Small intestine (tissue), 7 donors: ENCODE measurements at regions not wholly inside any gene's neighbourhood (a gene's known extent, or its start where the extent isn't known, plus 50 kb on each side); places are given as distances from the start of the nearest gene placed in this dataset.

Experiments
- DNase-seq, 2 donors: peaks; one replicate each; pipeline versions ENCODE4 v3.0.0 to v3.0.0-alpha.2; 2013
- FAIRE-seq: peaks from 2 replicates; lab custom pipeline; 2012; peaks lifted over from hg19 to GRCh38; lab: Jason Lieb, UNC
- H3K27ac ChIP-seq, 3 donors: one replicate each; pipeline ENCODE4 v1.5.1; 2013; ENCODE audit warnings: low read length in 2 of 3, mild to moderate bottlenecking in 2 of 3, control low read depth in 1 of 3, inconsistent platforms in 1 of 3, low read depth in 1 of 3, moderate library complexity in 1 of 3
- H3K27me3 ChIP-seq, 3 donors: one replicate each; pipeline ENCODE4 v1.6.1; 2013; ENCODE audit warnings: low read length in 3 of 3, inconsistent platforms in 1 of 3; ENCODE audit not compliant: control insufficient read depth in 3 of 3, insufficient read depth in 3 of 3
- H3K36me3 ChIP-seq, 3 donors: one replicate each; pipeline ENCODE4 v1.6.1; 2013; ENCODE audit warnings: low read length in 3 of 3, inconsistent platforms in 1 of 3, low read depth in 1 of 3, mild to moderate bottlenecking in 1 of 3, moderate library complexity in 1 of 3; ENCODE audit not compliant: control insufficient read depth in 3 of 3, insufficient read depth in 2 of 3
- H3K4me1 ChIP-seq, 3 donors: one replicate each; pipeline ENCODE4 v1.6.1; 2013; ENCODE audit warnings: low read length in 2 of 3, inconsistent platforms in 1 of 3, low read depth in 1 of 3, mild to moderate bottlenecking in 1 of 3, moderate library complexity in 1 of 3; ENCODE audit not compliant: control insufficient read depth in 3 of 3, insufficient read depth in 2 of 3
- H3K4me3 ChIP-seq, 3 donors: one replicate each; pipeline ENCODE4 v1.5.1; 2013; ENCODE audit warnings: low read length in 3 of 3, control low read depth in 1 of 3, inconsistent platforms in 1 of 3, low read depth in 1 of 3, mild to moderate bottlenecking in 1 of 3, moderate library complexity in 1 of 3
- H3K9me3 ChIP-seq, 2 donors: one replicate each; pipeline ENCODE4 v1.6.1; 2013; ENCODE audit warnings: low read depth in 1 of 2, low read length in 1 of 2; ENCODE audit not compliant: control insufficient read depth in 2 of 2, insufficient read depth in 1 of 2
- WGBS, 3 donors: extraction: QIAGEN DNeasy Blood & Tissue Kit; methylation state at CpG; one replicate each; pipeline ENCODE4 v1.1.7; 2013; 5-methylcytosine and 5-hydroxymethylcytosine counted together
- donor health status: healthy with polysubstance abuse.
- donor health status: control.
- donor health status: control.
- donor health status: Bipolar disorder and iron deficiency.
- donor health status: healthy.

GRCh38 chr3:76958861-76959260 lies 81.0 kb upstream of the ROBO2 start:
- H3K36me3 ChIP-seq = no peaks in the 10 kb centered on the region
- no peak overlapping the region for H3K27ac ChIP-seq
- WGBS, 3 donors = 84 to 100% (median 91%) methylated on average over 1 of the region's 1 CpG
- no peak overlapping the region for H3K4me3 ChIP-seq
- H3K9me3 ChIP-seq = no peaks in the 10 kb centered on the region
- no peaks in the 10 kb centered on the region for H3K27me3 ChIP-seq
- DNase-seq = no peak
- H3K4me1 ChIP-seq = no peaks in the 10 kb centered on the region
- FAIRE-seq = no peak

- Histone ChIP-seq H3K27ac (no peak overlapping the region), H3K4me1 (peaks cover 0 to 9% (median 0%) of the 10 kb centered on the region in 3 donors), H3K27me3 (no peaks in the 10 kb centered on the region), H3K36me3 (no peaks in the 10 kb centered on the region), H3K4me3 (no peak overlapping the region), H3K9me3 (no peaks in the 10 kb centered on the region)
- WGBS, 3 donors = 54 to 72% (median 59%) methylated on average over 4 of the region's 4 CpGs
- no peak for FAIRE-seq
- DNase-seq = peak in 1 of 2 donors; percentile 19
Measured at GRCh38 chr3:76961284-76961683, 78.6 kb upstream of the ROBO2 start.

GRCh38 chr3:76965122-76965725 lies 74.7 kb upstream of the ROBO2 start:
- no peaks in the 10 kb centered on the region for H3K27me3 ChIP-seq
- FAIRE-seq (no peak), DNase-seq (peak in 1 of 2 donors; percentile 86)
- no peaks in the 10 kb centered on the region for H3K36me3 ChIP-seq
- H3K4me1 ChIP-seq = peaks cover 0 to 13% (median 0%) of the 10 kb centered on the region in 3 donors
- no peaks in the 10 kb centered on the region for H3K9me3 ChIP-seq
- 56 to 61% (median 59%) methylated on average over 4 of the region's 4 CpGs for WGBS, 3 donors
- H3K4me3 ChIP-seq = no peak overlapping the region
- peak overlapping the region in 1 of 3 donors; percentile 32 for H3K27ac ChIP-seq

GRCh38 chr3:76969471-76969870 lies 70.4 kb upstream of the ROBO2 start:
- no peaks in the 10 kb centered on the region for H3K9me3 ChIP-seq
- no peak overlapping the region for H3K27ac ChIP-seq
- DNase-seq (no peak), FAIRE-seq (no peak)
- WGBS, 3 donors = 70 to 80% (median 72%) methylated on average over 2 of the region's 2 CpGs
- H3K4me3 ChIP-seq = no peak overlapping the region
- H3K27me3 ChIP-seq = no peaks in the 10 kb centered on the region
- H3K4me1 ChIP-seq = peaks cover 0 to 38% (median 2%) of the 10 kb centered on the region in 3 donors
- H3K36me3 ChIP-seq = no peaks in the 10 kb centered on the region

GRCh38 chr3:76969996-76970615 lies 69.8 kb upstream of the ROBO2 start:
- Histone ChIP-seq H3K4me1 (peaks cover 0 to 33% (median 2%) of the 10 kb centered on the region in 3 donors), H3K27me3 (no peaks in the 10 kb centered on the region), H3K36me3 (no peaks in the 10 kb centered on the region), H3K9me3 (no peaks in the 10 kb centered on the region), H3K27ac (no peak overlapping the region), H3K4me3 (no peak overlapping the region)
- no peak for FAIRE-seq
- DNase-seq = no peak
- WGBS, 3 donors = 74 to 87% (median 81%) methylated on average over 4 of the region's 4 CpGs

GRCh38 chr3:76972624-76973296 lies 67.1 kb upstream of the ROBO2 start:
- Histone ChIP-seq H3K27me3 (no peaks in the 10 kb centered on the region), H3K9me3 (no peaks in the 10 kb centered on the region), H3K36me3 (no peaks in the 10 kb centered on the region), H3K27ac (peak overlapping the region in 1 of 3 donors; percentile 78), H3K4me3 (no peak overlapping the region), H3K4me1 (peaks cover 0 to 26% (median 2%) of the 10 kb centered on the region in 3 donors)
- 31 to 54% (median 41%) methylated on average over 4 of the region's 4 CpGs for WGBS, 3 donors
- FAIRE-seq (peak; percentile 23), DNase-seq (peak in 1 of 2 donors; percentile 83)

- no peaks in the 10 kb centered on the region for H3K9me3 ChIP-seq
- no peak overlapping the region for H3K4me3 ChIP-seq
- no peaks in the 10 kb centered on the region for H3K27me3 ChIP-seq
- FAIRE-seq = no peak
- no peak for DNase-seq
- peaks cover 0 to 18% (median 2%) of the 10 kb centered on the region in 3 donors for H3K4me1 ChIP-seq
- no peaks in the 10 kb centered on the region for H3K36me3 ChIP-seq
- H3K27ac ChIP-seq = no peak overlapping the region
Measured at GRCh38 chr3:76976996-76977395, 62.9 kb upstream of the ROBO2 start.

GRCh38 chr3:76985645-76986044 lies 54.3 kb upstream of the ROBO2 start:
- no peak overlapping the region for H3K4me3 ChIP-seq
- FAIRE-seq = no peak
- no peak overlapping the region for H3K27ac ChIP-seq
- H3K36me3 ChIP-seq = no peaks in the 10 kb centered on the region
- no peaks in the 10 kb centered on the region for H3K27me3 ChIP-seq
- DNase-seq = no peak
- no peaks in the 10 kb centered on the region for H3K9me3 ChIP-seq
- H3K4me1 ChIP-seq = no peaks in the 10 kb centered on the region
